Non-pigmented ciliary epithelial cell (primary cell): ENCODE measurements at regions not wholly inside any gene's neighbourhood (a gene's known extent, or its start where the extent isn't known, plus 50 kb on each side); places are given as distances from the start of the nearest gene placed in this dataset.

Experiments used
- DNase-seq: peaks from one replicate; pipeline ENCODE4 v3.0.0-alpha.2; 2010; ENCODE audit warnings: low read depth

DNA sequence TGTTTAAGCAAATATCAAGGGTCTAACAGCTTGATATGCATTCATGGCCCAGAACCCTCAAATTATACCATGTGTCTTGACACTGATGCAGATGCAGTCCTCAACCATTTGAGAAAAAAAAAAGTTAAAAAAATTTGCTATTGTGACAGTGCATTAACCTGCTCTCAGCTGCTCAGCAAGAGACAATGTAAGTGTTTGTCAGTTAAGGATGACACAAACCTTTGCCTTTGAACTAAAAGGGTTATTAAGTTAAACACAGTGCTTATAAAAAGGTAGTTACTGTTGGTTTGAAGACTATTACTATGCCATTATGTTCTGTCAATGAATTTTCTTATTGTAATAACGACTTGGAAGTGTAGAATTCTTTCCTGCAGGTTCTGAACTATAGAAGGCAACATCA is 655.6 kb upstream of the NEGR1 start:
- no peak for DNase-seq

DNA sequence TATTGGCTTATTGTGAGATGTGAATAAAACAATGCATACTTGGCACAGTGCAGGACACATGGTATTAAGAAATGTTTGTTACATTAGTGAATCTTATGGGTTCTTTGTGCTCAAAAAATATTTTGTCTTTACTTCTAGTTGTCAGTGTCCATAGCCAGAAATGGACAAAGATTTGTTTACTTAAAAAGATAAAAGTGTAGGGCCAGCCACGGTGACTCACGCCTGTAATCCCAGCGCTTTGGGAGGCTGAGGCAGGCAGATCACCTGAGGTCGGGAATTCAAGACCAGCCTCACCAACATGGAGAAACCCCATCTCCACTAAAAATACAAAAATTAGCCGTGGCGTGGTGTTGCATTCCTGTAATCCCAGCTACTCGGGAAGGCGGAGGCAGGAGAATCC is 654.6 kb upstream of the NEGR1 start:
- peak; percentile 4 for DNase-seq

DNA sequence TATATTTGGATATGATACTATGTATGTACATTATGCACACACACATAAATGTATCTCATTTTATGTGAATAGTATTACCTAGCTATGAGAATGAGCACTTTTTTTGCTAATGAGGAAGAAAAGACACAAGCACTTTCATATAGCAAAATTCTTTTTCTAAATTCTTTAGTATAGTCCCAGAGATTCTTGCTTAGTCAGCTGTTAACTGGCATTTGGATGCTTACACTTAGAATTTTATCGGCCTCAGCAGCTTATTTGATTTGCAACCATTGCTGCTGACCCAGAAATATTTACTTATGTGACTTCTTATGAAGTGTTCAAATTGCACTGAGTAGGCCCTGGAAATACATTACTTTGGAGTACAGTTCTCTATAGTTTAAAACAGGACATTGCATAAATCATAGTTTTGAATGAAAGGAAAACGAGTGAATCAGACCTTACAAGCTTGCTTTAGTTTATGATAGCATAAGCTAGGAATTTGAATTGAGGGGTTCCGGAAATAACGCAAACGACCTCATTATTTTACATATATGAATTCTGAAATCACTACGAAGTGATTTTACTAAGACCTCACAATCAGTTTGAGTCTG is 653.9 kb upstream of the NEGR1 start:
- DNase-seq, result peak; percentile 13

DNA sequence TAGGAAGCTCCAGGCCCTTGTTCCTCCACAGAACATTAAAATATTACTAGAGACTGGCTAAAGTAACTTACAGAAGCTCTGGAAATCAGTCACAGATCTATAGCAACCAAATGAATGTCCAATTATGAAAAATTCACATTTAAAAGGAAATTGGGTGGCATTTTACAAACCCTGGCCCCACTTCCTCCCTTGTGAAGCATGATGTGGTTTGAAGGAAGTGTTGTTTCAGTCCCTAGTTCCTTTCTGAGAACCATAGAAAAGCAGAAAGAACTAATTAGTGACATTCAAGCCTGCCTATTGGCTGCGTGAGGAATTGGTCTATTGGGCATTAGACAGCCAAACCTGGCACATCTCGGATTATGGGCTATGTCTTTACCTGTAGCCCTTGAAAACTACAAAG is 649.7 kb upstream of the NEGR1 start:
- no peak for DNase-seq

DNA sequence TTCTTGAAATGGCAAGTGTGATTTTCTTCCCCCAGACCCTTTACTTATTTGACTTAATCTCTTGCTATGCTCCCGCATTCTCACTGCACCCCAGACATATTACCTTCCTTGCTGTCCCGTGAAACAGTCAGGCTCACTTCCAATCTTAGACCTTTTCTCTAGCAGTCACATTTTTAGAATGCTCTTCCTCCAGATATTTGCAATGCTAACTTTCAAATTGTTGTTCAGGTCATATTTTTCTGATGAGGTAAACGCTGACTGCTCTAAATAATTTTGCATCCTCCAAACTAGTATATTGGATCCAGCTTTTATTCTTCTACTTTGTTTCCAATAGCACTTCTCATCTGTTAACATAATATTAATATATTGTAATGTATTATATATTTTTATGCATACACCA is 648.2 kb upstream of the NEGR1 start:
- DNase-seq, result no peak

DNA sequence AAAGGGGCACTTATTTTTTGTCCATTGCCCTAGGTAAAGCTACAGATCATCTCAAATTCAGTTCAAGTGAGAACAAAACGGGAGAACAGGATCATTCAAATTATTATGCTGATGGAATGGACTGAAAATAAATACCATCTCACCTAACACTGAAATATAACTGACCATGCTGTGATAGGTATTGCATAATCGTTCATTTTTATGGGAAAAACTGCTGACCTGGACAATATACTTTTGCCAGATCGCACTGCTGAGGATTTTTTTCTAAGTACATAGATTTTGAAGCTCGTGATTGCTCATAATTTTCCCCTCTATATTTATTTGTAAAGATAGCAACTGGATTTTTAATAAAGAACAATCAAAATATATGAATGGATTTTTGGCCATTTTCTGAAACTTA is 636.6 kb upstream of the NEGR1 start:
- no peak for DNase-seq

DNA sequence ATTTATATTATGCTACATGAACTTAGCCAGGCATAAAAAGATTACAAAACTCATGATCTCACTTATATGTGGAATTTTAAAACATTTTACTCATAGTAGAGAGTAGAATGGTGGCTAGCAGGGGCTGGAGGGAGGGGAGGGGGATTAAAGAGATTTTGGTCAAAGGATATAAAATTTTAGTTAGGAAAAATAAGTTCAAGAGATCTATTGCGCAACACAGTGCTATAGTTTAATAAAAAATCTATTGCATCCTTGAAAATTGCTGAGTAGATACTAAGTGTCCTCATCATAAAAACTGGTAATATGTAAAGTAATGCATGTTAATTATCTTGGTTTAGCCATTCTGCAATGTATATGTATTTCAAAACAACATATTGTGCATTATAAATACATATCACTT is 635.6 kb upstream of the NEGR1 start:
- no peak for DNase-seq

DNA sequence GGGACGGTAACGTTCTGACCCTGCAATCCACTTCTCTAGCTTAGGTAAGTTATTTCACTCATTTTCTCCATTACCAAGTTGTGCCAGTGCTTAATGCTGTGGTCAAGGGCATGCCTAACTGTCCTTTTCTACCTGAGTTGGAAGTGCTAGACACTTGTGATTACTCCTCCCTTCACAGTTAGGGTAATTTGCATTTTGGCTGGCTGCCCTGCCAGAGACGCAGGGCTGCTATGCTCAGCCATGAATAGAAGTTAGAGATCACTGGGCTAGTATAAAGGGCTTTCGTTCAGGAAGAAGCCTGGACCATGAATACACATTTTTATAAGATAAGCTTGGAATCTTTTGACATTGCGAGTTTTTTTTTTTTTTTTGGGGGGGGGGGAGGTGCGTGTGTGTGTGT is 633.2 kb upstream of the NEGR1 start:
- no peak for DNase-seq

DNA sequence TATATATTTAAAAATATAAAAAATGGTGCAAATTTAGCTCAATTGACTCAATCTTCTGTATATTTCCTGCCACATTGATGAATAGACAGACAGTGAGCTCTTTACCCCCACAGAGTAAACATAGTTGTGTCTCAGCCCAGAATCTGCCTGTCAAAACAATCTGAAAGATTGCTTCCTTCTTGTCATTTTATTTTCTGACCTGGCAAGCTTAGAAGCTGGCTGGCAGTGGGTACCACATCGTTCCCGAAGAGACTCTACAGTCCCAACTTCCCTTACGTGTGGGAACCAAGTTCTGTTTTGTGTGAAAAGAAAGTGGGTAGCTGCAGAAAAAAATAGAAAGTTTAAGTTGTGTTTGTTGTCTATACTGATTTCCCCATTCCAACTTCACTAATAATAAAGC is 629.3 kb upstream of the NEGR1 start:
- no peak for DNase-seq

DNA sequence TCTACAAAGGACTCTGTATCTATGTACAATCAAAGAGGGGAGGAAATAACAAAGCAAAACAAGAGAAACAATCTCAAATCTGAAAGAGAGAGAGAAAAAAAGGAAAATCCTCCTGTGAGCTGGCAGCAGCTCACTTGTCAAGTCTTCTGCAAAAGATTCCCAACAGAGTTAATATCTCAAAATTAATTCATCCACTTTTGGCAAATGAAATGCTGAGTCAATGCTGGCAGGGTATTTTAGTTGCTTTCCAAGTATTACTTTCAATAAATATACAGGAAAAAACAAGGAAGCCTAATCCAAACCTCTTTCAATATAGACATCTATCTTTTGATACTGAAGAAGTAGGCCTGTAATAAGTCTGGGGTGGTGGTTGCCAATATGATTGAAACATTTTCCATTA is 613.9 kb upstream of the NEGR1 start:
- DNase-seq, result no peak

DNA sequence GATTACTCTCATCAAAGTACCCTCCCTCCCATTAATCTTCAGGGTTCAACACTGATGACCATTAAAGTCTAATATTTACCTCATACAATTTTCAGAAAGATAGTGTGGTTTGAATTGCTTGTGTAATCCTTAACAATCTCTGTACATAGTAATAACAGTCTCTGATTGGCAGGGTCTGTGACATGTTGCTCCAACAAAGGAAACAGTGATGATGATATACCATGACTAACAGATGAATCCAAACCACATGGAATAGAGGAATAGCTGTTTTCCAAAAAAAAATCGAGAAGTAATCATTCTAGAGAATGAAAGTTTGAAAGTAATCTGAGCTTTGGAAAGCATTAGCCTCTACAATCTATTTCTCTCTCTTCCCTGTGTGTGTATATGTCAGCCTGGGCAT is 610.1 kb upstream of the NEGR1 start:
- DNase-seq, result peak; percentile 6

DNA sequence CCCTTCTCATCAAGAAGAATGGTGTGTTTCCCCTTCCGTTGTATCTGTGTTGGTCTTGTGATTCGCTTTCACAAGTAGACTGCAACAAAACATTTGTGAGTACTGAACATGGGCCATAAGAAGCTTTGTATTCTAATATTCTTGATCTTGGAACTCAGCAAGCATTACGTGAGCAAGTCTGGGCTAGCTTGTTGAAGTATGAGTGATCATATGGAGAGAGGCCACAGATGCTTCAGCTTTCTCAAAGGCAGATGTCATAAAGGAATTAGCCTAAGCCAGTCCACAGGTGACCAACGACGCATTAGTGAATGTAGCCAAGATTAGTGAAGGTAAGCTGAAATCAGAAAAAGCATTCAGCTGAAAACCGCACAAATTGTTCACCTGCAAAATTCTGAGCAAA is 609.6 kb upstream of the NEGR1 start:
- no peak for DNase-seq

DNA sequence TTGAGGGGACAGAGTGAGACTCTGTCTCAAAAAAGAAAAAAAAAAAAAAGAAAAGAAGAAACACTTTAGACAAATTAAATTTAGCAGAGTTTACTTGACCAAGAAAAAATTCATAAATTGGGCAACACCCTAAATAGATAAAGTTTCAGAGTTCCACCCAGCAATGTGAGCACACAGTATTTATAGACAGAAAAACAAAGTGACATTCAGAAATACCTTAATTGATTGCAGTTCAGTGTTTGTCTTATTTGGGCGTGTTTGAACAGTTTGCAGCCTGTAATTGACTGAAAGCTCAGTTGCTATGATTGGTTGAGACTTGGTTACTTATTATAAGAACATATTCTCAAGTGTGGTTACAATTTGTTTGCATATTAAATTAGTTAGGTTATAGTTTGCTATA is 603.5 kb upstream of the NEGR1 start:
- DNase-seq, result no peak

DNA sequence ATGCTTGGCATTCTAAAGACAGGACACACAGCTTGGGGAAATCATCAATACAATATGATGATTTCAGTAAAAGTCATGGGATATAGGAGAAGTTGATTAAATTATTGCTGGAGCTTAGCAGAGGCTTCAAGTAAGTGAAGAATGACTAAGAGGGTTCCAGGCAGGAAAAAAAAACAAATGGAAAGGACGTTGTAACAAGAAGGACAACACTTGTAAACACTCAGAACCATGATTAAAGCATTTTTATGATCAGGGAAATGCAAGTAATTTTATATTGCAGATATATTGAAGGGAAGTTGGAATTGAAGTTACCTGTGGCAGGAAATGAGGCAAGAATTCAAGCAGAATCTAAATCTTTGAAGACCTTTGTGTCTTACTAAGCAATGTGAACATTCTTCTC is 602.7 kb upstream of the NEGR1 start:
- DNase-seq, result no peak

DNA sequence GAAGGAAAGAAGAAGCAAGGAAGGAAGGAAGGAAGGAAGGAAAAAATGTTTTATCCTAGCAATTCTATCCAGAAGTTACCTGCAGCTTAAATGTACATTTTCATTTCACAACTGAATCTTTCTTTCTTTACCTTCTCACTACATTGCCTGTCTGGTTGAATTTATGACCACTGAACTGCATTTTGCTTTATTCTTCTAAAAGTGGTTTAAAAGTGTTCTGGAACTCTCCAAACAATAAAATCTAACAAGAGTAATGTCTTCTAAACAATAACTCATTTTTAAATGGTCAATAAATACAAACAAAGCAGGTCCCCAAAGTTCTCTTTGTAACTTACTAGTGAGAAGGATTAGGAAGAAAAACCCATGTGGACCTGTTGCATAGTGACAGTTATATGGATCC is 587.5 kb upstream of the NEGR1 start:
- DNase-seq, result no peak

DNA sequence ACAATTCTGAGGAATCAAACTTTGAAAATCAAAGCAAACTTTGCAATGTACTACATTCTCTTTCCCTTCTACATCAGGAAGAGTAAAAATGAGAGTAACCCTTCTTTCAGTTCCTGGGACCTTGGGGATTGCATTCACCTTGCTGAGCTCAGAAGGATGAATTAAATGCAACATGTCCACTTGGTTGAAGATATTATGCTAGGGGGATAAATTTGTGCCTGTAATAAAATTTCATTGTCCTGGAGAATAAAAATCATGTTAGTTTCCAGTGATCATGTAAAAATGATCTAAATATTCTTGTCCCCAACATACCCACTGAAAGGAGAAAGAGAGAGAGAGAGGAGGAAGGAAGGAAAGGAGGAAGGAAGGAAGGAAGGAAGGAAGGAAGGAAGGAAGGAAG is 587.1 kb upstream of the NEGR1 start:
- DNase-seq, result no peak

DNA sequence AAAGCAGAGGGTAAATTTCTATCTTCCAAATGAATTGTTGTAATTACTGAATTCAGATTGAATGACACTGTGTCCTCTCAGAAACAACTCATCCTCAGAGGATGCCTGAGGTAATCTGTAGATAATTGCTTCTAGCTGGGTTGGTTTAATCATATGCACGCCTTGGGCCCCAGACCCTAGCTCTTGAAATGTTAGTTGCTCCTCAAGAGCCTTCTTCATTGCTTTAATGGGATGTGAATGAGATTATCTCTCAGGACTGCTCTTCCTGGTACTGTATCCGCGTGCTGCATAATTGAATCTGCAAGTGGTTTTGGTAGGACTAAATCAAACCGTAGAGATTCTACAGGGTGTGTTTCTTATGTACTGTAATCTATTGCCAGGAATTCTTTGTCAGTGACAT is 569.3 kb upstream of the NEGR1 start:
- DNase-seq, result no peak

DNA sequence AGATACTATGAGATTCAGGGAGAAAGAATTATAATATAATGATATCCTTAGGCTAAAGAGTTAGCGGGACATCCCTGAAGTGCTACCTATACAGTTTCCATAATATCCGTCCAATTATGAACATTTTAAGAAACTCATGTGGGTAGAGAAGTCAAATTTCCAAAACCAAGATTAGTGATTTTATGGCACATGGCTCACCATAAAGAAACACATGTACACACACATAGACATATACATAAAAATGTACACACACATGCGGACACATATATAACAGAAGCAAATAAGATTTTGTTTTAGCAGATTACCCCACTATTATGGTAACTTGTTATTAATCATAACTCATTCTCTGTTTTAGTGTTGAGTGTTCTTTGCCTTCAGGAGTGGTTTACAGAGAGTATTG is 566.7 kb upstream of the NEGR1 start:
- DNase-seq, result no peak

DNA sequence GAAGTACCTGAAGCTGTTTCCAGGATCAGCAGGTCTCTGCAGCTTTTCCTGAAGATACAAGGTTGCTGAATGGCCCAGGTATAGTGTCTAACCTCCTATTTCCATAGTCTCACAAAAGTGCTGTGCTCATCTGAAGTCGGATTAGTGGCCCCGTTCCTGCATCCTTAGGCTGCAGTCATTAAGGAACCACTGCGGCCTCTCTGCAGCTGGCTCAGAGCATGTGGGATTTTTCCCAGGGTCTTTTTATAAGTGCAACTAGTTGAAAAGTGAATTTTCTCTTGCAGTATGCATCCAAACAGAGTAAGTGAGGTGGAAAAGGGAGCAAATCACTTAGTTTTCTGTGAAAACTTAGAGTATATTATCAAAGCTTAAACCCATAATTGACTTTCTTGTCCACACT is 565.3 kb upstream of the NEGR1 start:
- DNase-seq, result no peak

DNA sequence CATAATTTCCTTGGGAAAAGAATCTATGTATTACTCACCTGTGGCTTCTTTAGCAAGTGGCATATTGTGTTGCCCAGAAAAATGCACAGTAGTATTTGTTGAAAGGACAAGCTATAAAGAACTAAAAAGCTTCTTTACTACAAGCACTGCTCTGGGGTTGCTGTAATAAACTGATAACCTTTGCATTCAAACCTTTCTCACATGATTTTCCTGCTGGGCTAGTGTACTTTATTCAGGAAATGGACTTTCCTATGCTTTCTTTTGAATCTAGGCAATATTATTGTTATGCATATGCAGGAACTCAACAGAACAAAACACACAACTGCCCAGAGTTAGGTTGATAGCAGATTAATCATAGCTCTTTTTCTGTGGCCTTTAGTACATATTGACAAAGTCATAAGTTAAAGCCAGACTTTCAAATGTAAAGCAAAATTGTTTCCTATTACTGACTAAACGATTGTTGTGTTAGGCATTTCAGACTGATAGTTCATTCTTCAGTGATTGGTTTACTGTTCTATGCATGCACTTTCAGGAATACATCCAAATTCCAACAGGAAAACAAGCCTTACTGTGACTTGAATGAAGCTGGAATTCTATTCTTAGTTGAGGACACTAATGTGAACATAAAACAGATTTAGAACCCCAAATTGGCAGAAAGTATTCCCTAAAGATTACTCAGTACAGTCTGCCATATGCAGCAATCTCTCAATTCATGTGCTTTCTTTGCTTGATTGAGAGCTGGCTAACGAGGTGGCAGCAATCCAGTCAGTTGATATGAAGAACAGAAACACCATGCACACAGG is 564.3 kb upstream of the NEGR1 start:
- no peak for DNase-seq

DNA sequence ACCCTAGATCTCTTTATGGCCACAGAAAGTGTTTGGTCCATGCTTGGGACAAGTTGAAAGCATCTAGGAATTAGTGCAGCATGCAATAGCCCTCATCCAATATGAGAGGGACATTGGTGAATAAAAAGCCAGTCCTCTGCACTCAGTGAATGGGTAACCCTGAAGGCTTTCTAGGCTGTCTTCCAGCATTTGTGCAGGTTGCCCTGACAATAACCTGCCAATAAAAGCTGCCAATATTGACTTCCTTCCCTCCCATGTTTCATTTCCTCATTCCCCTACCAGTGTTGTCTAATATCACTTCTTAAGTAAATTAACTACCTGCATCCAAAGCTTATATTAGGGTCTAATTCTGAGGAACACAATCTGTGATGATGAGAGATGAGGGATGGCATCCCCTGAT is 563.6 kb upstream of the NEGR1 start:
- DNase-seq, result no peak

DNA sequence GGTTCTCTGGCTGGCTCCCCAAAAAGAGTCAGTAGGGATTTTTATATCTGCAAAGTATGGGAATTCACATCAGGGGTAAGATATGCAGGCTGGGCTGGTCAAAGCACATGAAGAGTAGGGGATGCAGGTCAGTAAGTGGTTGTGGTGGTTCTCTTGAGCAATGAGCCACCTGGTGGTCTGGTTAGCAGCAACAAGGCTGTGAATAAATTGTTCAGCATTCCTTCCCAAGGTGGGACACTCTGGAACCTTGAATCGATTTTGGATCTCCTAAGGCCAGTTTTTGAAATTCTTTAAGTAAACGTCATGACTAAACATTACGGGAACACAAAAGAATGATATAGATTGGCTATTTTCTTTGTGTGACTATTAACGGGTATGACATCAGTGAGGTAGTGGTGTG is 563.0 kb upstream of the NEGR1 start:
- DNase-seq, result no peak

DNA sequence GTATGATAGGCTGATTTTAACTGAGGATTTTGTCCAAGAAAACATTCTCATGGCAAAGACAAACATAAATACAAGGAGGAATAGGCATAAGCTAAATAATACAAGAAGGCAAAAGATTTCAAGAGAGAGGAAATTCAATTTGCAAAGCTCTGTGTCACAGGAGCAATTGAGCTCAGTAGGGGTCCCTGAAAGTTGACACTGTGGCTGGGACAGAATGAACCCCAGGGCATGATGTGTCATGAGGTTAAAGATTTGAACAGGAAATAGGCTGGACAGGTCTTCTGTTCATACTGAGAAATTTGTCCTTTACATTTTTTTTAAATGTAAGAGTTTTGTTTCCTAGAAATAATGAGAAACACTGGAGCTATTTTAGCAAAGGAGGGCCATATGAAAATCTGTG is 555.4 kb upstream of the NEGR1 start:
- DNase-seq, result no peak
